Thyroid gland (tissue), 4 donors: ENCODE measurements at regions not wholly inside any gene's neighbourhood (a gene's known extent, or its start where the extent isn't known, plus 50 kb on each side); places are given as distances from the start of the nearest gene placed in this dataset.

Experiments
- POLR2A ChIP-seq, 2 donors: fragments of 450-650 bp; IDR thresholded peaks; one replicate each; pipeline ENCODE4 v1.6.1; 2017; ENCODE audit warnings: antibody characterized with exemption in 2 of 2, mild to moderate bottlenecking in 2 of 2, moderate library complexity in 1 of 2
- TF ChIP-seq, protein P1 (sequence below), 6 experiments: fragments of 200-600 bp in 3 of 6; fragments of 450-650 bp in 3 of 6; sonication (generic) in 3 of 6; IDR thresholded peaks; one replicate each; pipeline ENCODE4 v1.5.1; 2016 to 2019; ENCODE audit warnings: antibody characterized with exemption in 6 of 6, mild to moderate bottlenecking in 2 of 6, inconsistent platforms in 1 of 6, moderate library complexity in 1 of 6

DNA sequence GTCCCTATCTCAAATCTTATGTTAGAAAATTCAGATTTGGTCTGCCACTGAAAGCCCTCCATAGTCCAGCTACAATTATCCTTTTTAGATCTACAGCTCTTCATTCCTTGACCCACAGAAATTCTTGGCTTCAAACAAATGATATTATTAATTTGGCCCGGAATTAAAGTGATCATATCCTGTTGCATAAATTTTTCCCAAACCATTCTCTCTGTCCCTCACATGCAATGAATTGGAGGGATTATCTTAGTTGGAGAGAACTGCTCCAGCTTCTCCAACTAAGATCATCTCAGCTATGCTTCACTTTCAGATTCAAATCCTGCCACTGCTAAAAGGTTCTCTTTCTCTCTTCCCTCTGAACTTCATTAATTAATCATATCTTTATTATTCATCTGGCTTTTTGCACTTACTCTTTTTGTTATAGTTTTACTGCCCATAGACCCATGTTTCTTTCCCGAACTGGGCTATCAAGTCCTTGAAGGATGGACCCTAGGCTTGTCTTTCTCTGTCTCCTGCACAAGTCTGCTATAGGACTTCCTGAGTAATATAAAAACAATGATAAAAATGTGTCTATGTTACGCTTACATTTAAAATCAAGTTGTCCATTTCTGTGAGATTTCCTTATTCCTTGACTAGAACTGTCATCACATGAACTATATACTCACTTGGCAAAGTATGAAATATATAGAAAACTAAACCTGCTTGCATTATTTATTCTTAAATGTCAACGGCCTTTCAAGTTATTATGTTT lies 493.9 kb upstream of the MARCKS start:
- TF ChIP-seq, protein P1, sequence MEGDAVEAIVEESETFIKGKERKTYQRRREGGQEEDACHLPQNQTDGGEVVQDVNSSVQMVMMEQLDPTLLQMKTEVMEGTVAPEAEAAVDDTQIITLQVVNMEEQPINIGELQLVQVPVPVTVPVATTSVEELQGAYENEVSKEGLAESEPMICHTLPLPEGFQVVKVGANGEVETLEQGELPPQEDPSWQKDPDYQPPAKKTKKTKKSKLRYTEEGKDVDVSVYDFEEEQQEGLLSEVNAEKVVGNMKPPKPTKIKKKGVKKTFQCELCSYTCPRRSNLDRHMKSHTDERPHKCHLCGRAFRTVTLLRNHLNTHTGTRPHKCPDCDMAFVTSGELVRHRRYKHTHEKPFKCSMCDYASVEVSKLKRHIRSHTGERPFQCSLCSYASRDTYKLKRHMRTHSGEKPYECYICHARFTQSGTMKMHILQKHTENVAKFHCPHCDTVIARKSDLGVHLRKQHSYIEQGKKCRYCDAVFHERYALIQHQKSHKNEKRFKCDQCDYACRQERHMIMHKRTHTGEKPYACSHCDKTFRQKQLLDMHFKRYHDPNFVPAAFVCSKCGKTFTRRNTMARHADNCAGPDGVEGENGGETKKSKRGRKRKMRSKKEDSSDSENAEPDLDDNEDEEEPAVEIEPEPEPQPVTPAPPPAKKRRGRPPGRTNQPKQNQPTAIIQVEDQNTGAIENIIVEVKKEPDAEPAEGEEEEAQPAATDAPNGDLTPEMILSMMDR (IDR thresholded peaks at IDR 0.05) = no peak
- TF ChIP-seq POLR2A (IDR thresholded peaks at IDR 0.05) = no peak
